ENCODE measurements at regions not wholly inside any gene's neighbourhood (a gene's known extent, or its start where the extent isn't known, plus 50 kb on each side); places are given as distances from the start of the nearest gene placed in this dataset.

DNA sequence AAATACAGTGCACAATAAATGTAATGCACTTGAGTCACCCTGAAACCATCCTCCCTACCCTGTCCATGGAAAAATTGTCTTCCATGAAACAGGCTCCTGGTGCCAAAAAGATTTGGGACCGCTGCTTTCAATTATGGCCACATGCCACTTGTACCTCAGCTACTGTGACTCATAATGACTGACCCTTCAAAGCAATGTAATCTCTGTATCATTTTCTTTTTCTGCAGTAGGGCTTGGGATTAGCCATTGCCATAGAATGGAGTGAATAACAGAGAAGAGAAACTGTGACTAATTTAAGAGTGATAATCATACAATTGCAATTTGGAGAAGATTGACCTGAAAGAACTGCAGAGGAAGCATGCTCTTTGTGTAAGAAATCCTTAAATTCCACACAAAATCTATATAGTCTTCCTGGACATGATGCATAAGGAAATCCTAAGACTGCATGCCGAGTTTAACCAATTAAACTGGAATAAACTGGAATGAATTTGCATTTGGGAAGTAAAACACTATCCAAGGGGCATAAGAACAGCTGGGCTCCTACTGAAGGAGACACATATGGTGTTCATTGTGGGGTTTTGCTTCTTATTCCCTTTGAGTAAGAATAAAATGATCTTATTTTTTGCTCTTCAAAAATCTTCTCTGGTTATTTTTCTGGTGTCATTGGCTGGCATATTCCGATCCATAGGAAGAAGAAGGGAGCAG lies 59.5 kb upstream of the SLC7A1 start:
- no peak for DNase-seq

GRCh38 chr13:29654384-29654783 lies 58.9 kb upstream of the SLC7A1 start:
- DNase-seq = no peak

DNA sequence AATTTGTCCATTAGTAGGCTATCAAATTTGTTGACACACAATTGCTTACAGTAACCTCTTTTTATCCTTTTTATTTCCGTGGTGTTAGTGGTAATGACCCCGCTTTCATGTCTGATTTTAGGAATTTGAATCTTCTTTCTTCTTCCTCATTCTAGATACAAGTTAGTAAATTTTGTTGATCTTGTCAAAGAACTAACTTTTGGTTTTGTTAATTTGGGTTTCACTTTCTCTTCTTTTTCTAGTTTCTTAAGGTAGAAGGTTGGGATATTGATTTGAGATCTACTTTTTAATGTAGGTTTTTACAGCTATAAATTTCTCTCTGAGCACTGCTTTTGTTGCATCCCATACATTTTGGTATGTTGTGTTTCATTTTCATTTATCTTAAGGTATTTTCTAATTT lies 53.3 kb upstream of the SLC7A1 start:
- no peak for DNase-seq
